Liver (tissue), 3 donors: ENCODE measurements at regions not wholly inside any gene's neighbourhood (a gene's known extent, or its start where the extent isn't known, plus 50 kb on each side); places are given as distances from the start of the nearest gene placed in this dataset.

Experiments used
- ATF3 ChIP-seq: IDR thresholded peaks from 2 replicates; pipeline ENCODE4 v1.6.1; 2016; ENCODE audit warnings: antibody characterized with exemption
- CTCF ChIP-seq: fragments of 150-350 bp; IDR thresholded peaks from 2 replicates; pipeline ENCODE4 v1.5.1; 2017; ENCODE audit warnings: improper control_type of control experiment, low read depth, low read length; ENCODE audit not compliant: missing input control
- FOXA1 ChIP-seq: IDR thresholded peaks from 2 replicates; pipeline ENCODE4 v1.6.1; 2016; ENCODE audit warnings: antibody characterized with exemption
- FOXA2 ChIP-seq: IDR thresholded peaks from 2 replicates; pipeline ENCODE4 v1.6.1; 2016; ENCODE audit warnings: antibody characterized with exemption
- JUND ChIP-seq, 2 donors: IDR thresholded peaks; 2 replicates each; pipeline ENCODE4 v1.6.1; 2016; ENCODE audit warnings: antibody characterized with exemption in 2 of 2
- MAX ChIP-seq: IDR thresholded peaks from 2 replicates; pipeline ENCODE4 v1.6.1; 2016; ENCODE audit warnings: antibody characterized with exemption
- RAD21 ChIP-seq, 2 donors: IDR thresholded peaks; 2 replicates each; pipeline ENCODE4 v1.6.1; 2016; ENCODE audit warnings: antibody characterized with exemption in 2 of 2, mild to moderate bottlenecking in 2 of 2
- SP1 ChIP-seq: IDR thresholded peaks from 2 replicates; pipeline ENCODE4 v1.6.1; 2018; ENCODE audit warnings: antibody characterized with exemption, mild to moderate bottlenecking
- donor health status: healthy.
- donor health status: healthy.

- TF ChIP-seq CTCF, result no peak
- no peak for TF ChIP-seq MAX
- no peak for TF ChIP-seq FOXA1
- no peak for TF ChIP-seq SP1
- TF ChIP-seq ATF3, result no peak
- TF ChIP-seq JUND (IDR thresholded peaks at IDR 0.05), result no peak
- no peak for TF ChIP-seq RAD21 (IDR thresholded peaks at IDR 0.05)
- no peak for TF ChIP-seq FOXA2
Observed at GRCh38 chr6:47163536-47163935, 121.4 kb upstream of the ADGRF1 start.
